Activated CD8-positive, alpha-beta T cell treated with anti-CD3 and anti-CD28 coated beads for 36 hours (primary cell): ENCODE measurements at regions not wholly inside any gene's neighbourhood (a gene's known extent, or its start where the extent isn't known, plus 50 kb on each side); places are given as distances from the start of the nearest gene placed in this dataset.

Source experiments
- ATAC-seq: fragments of 200-7000 bp; cut with Tn5 transposase; one replicate; pipeline ENCODE4 v1.10.0; 2021; ENCODE audit warnings: mild to moderate bottlenecking, moderate library complexity
- CTCF ChIA-PET: fragments of 350-600 bp; sonication (Branson Sonifier 250); formaldehyde crosslinking; loops from one replicate; lab custom pipeline; 2021; ENCODE audit warnings: antibody characterized with exemption; lab: Charles Lee
- POLR2A ChIA-PET: fragments of 350-600 bp; sonication (Branson Sonifier 250); formaldehyde crosslinking; loops from one replicate; lab custom pipeline; 2021; ENCODE audit warnings: antibody characterized with exemption; lab: Charles Lee
- DNase-seq: peaks from one replicate; pipeline ENCODE4 v3.0.0-alpha.2; 2020
- H3K27ac Mint-ChIP-seq: one replicate; pipeline ENCODE4 v1.8.0; 2021; ENCODE audit warnings: mild to moderate bottlenecking, mixed read lengths
- H3K27me3 Mint-ChIP-seq: one replicate; pipeline ENCODE4 v1.8.0; 2021; ENCODE audit warnings: mixed read lengths
- H3K36me3 Mint-ChIP-seq: one replicate; pipeline ENCODE4 v1.8.0; 2021; ENCODE audit warnings: low read depth, mixed read lengths
- H3K4me1 Mint-ChIP-seq: one replicate; pipeline ENCODE4 v1.8.0; 2021; ENCODE audit warnings: low read depth, mixed read lengths
- H3K4me3 Mint-ChIP-seq: one replicate; pipeline ENCODE4 v1.8.0; 2021; ENCODE audit warnings: mild to moderate bottlenecking, moderate library complexity, mixed read lengths
- H3K9me3 Mint-ChIP-seq: one replicate; pipeline ENCODE4 v1.8.0; 2021; ENCODE audit warnings: mixed read lengths
- CTCF ChIP-seq: fragments of 200-600 bp; IDR thresholded peaks from one replicate; pipeline ENCODE4 v1.8.0; 2022; ENCODE audit warnings: antibody characterized with exemption, mild to moderate bottlenecking
- intact Hi-C: fragments of 100-400 bp; cut with micrococcal nuclease; formaldehyde crosslinking; loops from one replicate; pipeline ENCODE4 v1.10.0; 2022

- peaks cover 5% of the 10 kb centered on the region for H3K27me3 Mint-ChIP-seq
- H3K9me3 Mint-ChIP-seq: no peaks in the 10 kb centered on the region
- intact Hi-C loops: no loop called here
- H3K4me1 Mint-ChIP-seq: no peaks in the 10 kb centered on the region
- ChIA-PET CTCF (no interaction called here), POLR2A (no interaction called here)
- H3K27ac Mint-ChIP-seq: no peak overlapping the region
- no peak for TF ChIP-seq CTCF
- ATAC-seq: no peak
- no peak overlapping the region for H3K4me3 Mint-ChIP-seq
- no peaks in the 10 kb centered on the region for H3K36me3 Mint-ChIP-seq
- DNase-seq: no peak
These were observed 404.6 kb upstream of the C2CD4B start for GRCh38 chr15:62569460-62570404.

- ATAC-seq (no peak), DNase-seq (no peak)
- Mint-ChIP-seq H3K27me3 (peaks cover 5% of the 10 kb centered on the region), H3K4me1 (no peaks in the 10 kb centered on the region), H3K27ac (no peak overlapping the region), H3K9me3 (no peaks in the 10 kb centered on the region), H3K4me3 (no peak overlapping the region), H3K36me3 (no peaks in the 10 kb centered on the region)
- no peak for TF ChIP-seq CTCF
- ChIA-PET POLR2A (no interaction called here), CTCF (no interaction called here)
- intact Hi-C loops: no loop called here
These were observed 405.3 kb upstream of the C2CD4B start for GRCh38 chr15:62570405-62570783.

GRCh38 chr15:62571072-62571471, 406.0 kb upstream of the C2CD4B start:
- no peak overlapping the region for H3K27ac Mint-ChIP-seq
- ATAC-seq: no peak
- TF ChIP-seq CTCF: no peak
- no peaks in the 10 kb centered on the region for H3K9me3 Mint-ChIP-seq
- intact Hi-C loops: no loop called here
- ChIA-PET POLR2A (no interaction called here), CTCF (no interaction called here)
- H3K36me3 Mint-ChIP-seq: no peaks in the 10 kb centered on the region
- no peaks in the 10 kb centered on the region for H3K4me1 Mint-ChIP-seq
- no peak overlapping the region for H3K4me3 Mint-ChIP-seq
- peaks cover 3% of the 10 kb centered on the region for H3K27me3 Mint-ChIP-seq
- DNase-seq: no peak

GRCh38 chr15:62572797-62573196, 407.7 kb upstream of the C2CD4B start:
- DNase-seq (no peak), ATAC-seq (no peak)
- H3K27me3 Mint-ChIP-seq: peaks cover 4% of the 10 kb centered on the region
- ChIA-PET POLR2A (no interaction called here), CTCF (no interaction called here)
- H3K9me3 Mint-ChIP-seq: no peaks in the 10 kb centered on the region
- H3K36me3 Mint-ChIP-seq: no peaks in the 10 kb centered on the region
- H3K4me3 Mint-ChIP-seq: no peak overlapping the region
- intact Hi-C loops: no loop called here
- TF ChIP-seq CTCF: no peak
- H3K27ac Mint-ChIP-seq: no peak overlapping the region
- H3K4me1 Mint-ChIP-seq: no peaks in the 10 kb centered on the region

GRCh38 chr15:62573876-62574275, 408.8 kb upstream of the C2CD4B start:
- no peaks in the 10 kb centered on the region for H3K4me1 Mint-ChIP-seq

More at GRCh38 chr15:62573876-62574275, 408.8 kb upstream of the C2CD4B start:
- DNase-seq: no peak
- intact Hi-C loops: no loop called here
- Mint-ChIP-seq H3K27ac (no peak overlapping the region), H3K4me3 (no peak overlapping the region), H3K9me3 (no peaks in the 10 kb centered on the region), H3K27me3 (peaks cover 4% of the 10 kb centered on the region), H3K36me3 (no peaks in the 10 kb centered on the region)
- ChIA-PET CTCF (no interaction called here), POLR2A (no interaction called here)
- no peak for ATAC-seq
- TF ChIP-seq CTCF: no peak
